BLaER1 (cell line): ENCODE measurements at regions not wholly inside any gene's neighbourhood (a gene's known extent, or its start where the extent isn't known, plus 50 kb on each side); places are given as distances from the start of the nearest gene placed in this dataset.
"Not testable (repeated sequence)": the region's sequence is repeated elsewhere in the genome, so short reads cannot be mapped to it uniquely, and the experiment has no call there.

Source experiments
- H3K27ac ChIP-seq: shearing (Covaris generic); formaldehyde crosslinking; 2 replicates; pipeline ENCODE4 v1.8.1; 2022
- H3K27me3 ChIP-seq: shearing (Covaris generic); formaldehyde crosslinking; 2 replicates; pipeline ENCODE4 v1.8.1; 2022
- H3K36me3 ChIP-seq: shearing (Covaris generic); formaldehyde crosslinking; 2 replicates; pipeline ENCODE4 v1.8.1; 2022
- H3K4me1 ChIP-seq: shearing (Covaris generic); formaldehyde crosslinking; 2 replicates; pipeline ENCODE4 v1.8.1; 2022
- H3K4me2 ChIP-seq: shearing (Covaris generic); formaldehyde crosslinking; 2 replicates; pipeline ENCODE4 v1.8.1; 2022
- H3K4me3 ChIP-seq: shearing (Covaris generic); formaldehyde crosslinking; 2 replicates; pipeline ENCODE4 v1.8.1; 2022
- H3K9ac ChIP-seq: shearing (Covaris generic); formaldehyde crosslinking; 2 replicates; pipeline ENCODE4 v1.8.1; 2022
- H3K9me3 ChIP-seq: shearing (Covaris generic); formaldehyde crosslinking; 2 replicates; pipeline ENCODE4 v1.8.1; 2022
- H4K20me1 ChIP-seq: shearing (Covaris generic); formaldehyde crosslinking; 2 replicates; pipeline ENCODE4 v1.8.1; 2022
- Cebpa-rat ChIP-seq: shearing (Covaris generic); IDR thresholded peaks from 2 replicates; pipeline ENCODE4 v1.8.1; 2022

- no peaks in the 10 kb centered on the region for H4K20me1 ChIP-seq
- TF ChIP-seq Cebpa-rat: peak; percentile 19; the same call in 1 of the 2 replicates
- H3K9ac ChIP-seq: no peak overlapping the region
- no peaks in the 10 kb centered on the region for H3K36me3 ChIP-seq
- H3K9me3 ChIP-seq: peaks cover 13% of the 10 kb centered on the region
- no peaks in the 10 kb centered on the region for H3K27me3 ChIP-seq
- H3K27ac ChIP-seq: no peak overlapping the region
- H3K4me2 ChIP-seq: no peak overlapping the region
- peaks cover 9% of the 10 kb centered on the region for H3K4me1 ChIP-seq
- no peak overlapping the region for H3K4me3 ChIP-seq
Observed at GRCh38 chr18:33835419-33835818, 257.4 kb downstream of the ASXL3 start.

- Histone ChIP-seq H3K36me3 (no peaks in the 10 kb centered on the region), H3K27ac (no peak overlapping the region), H3K9ac (no peak overlapping the region), H3K9me3 (peaks cover 13% of the 10 kb centered on the region), H3K4me2 (no peak overlapping the region), H3K27me3 (no peaks in the 10 kb centered on the region), H4K20me1 (no peaks in the 10 kb centered on the region), H3K4me1 (no peaks in the 10 kb centered on the region), H3K4me3 (no peak overlapping the region)
- TF ChIP-seq Cebpa-rat: no peak
Observed at GRCh38 chr18:33833842-33834241, 255.8 kb downstream of the ASXL3 start.

GRCh38 chr18:33831424-33831823 is 253.4 kb downstream of the ASXL3 start:
- Histone ChIP-seq H3K4me3 (no peak overlapping the region), H3K27ac (no peak overlapping the region), H4K20me1 (no peaks in the 10 kb centered on the region), H3K4me1 (no peaks in the 10 kb centered on the region), H3K27me3 (no peaks in the 10 kb centered on the region), H3K9ac (no peak overlapping the region), H3K9me3 (peaks cover 13% of the 10 kb centered on the region), H3K36me3 (no peaks in the 10 kb centered on the region), H3K4me2 (no peak overlapping the region)
- TF ChIP-seq Cebpa-rat: no peak

- Histone ChIP-seq H3K9me3 (peaks cover 13% of the 10 kb centered on the region), H4K20me1 (no peaks in the 10 kb centered on the region), H3K4me3 (no peak overlapping the region), H3K4me2 (no peak overlapping the region), H3K36me3 (no peaks in the 10 kb centered on the region), H3K9ac (no peak overlapping the region), H3K27me3 (no peaks in the 10 kb centered on the region), H3K4me1 (no peaks in the 10 kb centered on the region), H3K27ac (no peak overlapping the region)
- no peak for TF ChIP-seq Cebpa-rat
Observed at GRCh38 chr18:33830213-33830612, 252.2 kb downstream of the ASXL3 start.

- no peaks in the 10 kb centered on the region for H4K20me1 ChIP-seq
- no peak overlapping the region for H3K27ac ChIP-seq
- H3K36me3 ChIP-seq: no peaks in the 10 kb centered on the region
- no peak for TF ChIP-seq Cebpa-rat
- no peaks in the 10 kb centered on the region for H3K27me3 ChIP-seq
- no peaks in the 10 kb centered on the region for H3K4me1 ChIP-seq
- H3K9ac ChIP-seq: no peak overlapping the region
- peaks cover 13% of the 10 kb centered on the region for H3K9me3 ChIP-seq
- H3K4me2 ChIP-seq: no peak overlapping the region
- no peak overlapping the region for H3K4me3 ChIP-seq
Observed at GRCh38 chr18:33828949-33829348, 250.9 kb downstream of the ASXL3 start.

GRCh38 chr18:33826151-33826550 is 248.1 kb downstream of the ASXL3 start:
- no peak overlapping the region for H3K27ac ChIP-seq
- no peak overlapping the region for H3K4me3 ChIP-seq
- no peaks in the 10 kb centered on the region for H4K20me1 ChIP-seq
- TF ChIP-seq Cebpa-rat: no peak
- no peak overlapping the region for H3K9ac ChIP-seq
- H3K4me2 ChIP-seq: no peak overlapping the region
- H3K27me3 ChIP-seq: no peaks in the 10 kb centered on the region
- H3K4me1 ChIP-seq: no peaks in the 10 kb centered on the region
- H3K36me3 ChIP-seq: no peaks in the 10 kb centered on the region
- peaks cover 3% of the 10 kb centered on the region for H3K9me3 ChIP-seq

- H3K9me3 ChIP-seq: peaks cover 11% of the 10 kb centered on the region; the same call in 1 of the 2 replicates
- H4K20me1 ChIP-seq: no peaks in the 10 kb centered on the region
- H3K27me3 ChIP-seq: no peaks in the 10 kb centered on the region
- no peak overlapping the region for H3K9ac ChIP-seq
- no peak overlapping the region for H3K4me2 ChIP-seq
- H3K27ac ChIP-seq: no peak overlapping the region
- no peak overlapping the region for H3K4me3 ChIP-seq
- H3K4me1 ChIP-seq: no peaks in the 10 kb centered on the region
- no peak for TF ChIP-seq Cebpa-rat
- H3K36me3 ChIP-seq: no peaks in the 10 kb centered on the region
Observed at GRCh38 chr18:33821503-33821902, 243.5 kb downstream of the ASXL3 start.

- H3K9ac ChIP-seq: no peak overlapping the region
- H3K27me3 ChIP-seq: no peaks in the 10 kb centered on the region
- TF ChIP-seq Cebpa-rat: no peak
- peaks cover 11% of the 10 kb centered on the region; the same call in 1 of the 2 replicates for H3K9me3 ChIP-seq
- no peaks in the 10 kb centered on the region for H4K20me1 ChIP-seq
- no peaks in the 10 kb centered on the region for H3K36me3 ChIP-seq
- no peak overlapping the region for H3K27ac ChIP-seq
- H3K4me1 ChIP-seq: no peaks in the 10 kb centered on the region
- H3K4me3 ChIP-seq: no peak overlapping the region
- H3K4me2 ChIP-seq: no peak overlapping the region
Observed at GRCh38 chr18:33820517-33821371, 242.7 kb downstream of the ASXL3 start.

- not testable (repeated sequence) for H3K4me3 ChIP-seq, H3K27ac ChIP-seq, H4K20me1 ChIP-seq, H3K27me3 ChIP-seq, H3K4me1 ChIP-seq, H3K9ac ChIP-seq, H3K4me2 ChIP-seq, H3K36me3 ChIP-seq
- peaks cover 11% of the 10 kb centered on the region; the same call in 1 of the 2 replicates for H3K9me3 ChIP-seq
Observed at GRCh38 chr18:33819692-33820343, 241.8 kb downstream of the ASXL3 start.

- H3K4me3 ChIP-seq: no peak overlapping the region
- H3K27ac ChIP-seq: no peak overlapping the region
- no peak for TF ChIP-seq Cebpa-rat
- no peaks in the 10 kb centered on the region for H3K27me3 ChIP-seq
- H3K4me1 ChIP-seq: peaks cover 7% of the 10 kb centered on the region; the same call in 1 of the 2 replicates
- peaks cover 11% of the 10 kb centered on the region; the same call in 1 of the 2 replicates for H3K9me3 ChIP-seq
- no peak overlapping the region for H3K4me2 ChIP-seq
- no peaks in the 10 kb centered on the region for H4K20me1 ChIP-seq
- no peaks in the 10 kb centered on the region for H3K36me3 ChIP-seq
- no peak overlapping the region for H3K9ac ChIP-seq
Observed at GRCh38 chr18:33818145-33818544, 240.1 kb downstream of the ASXL3 start.
